SKM-1 (cell line): ENCODE measurements at regions not wholly inside any gene's neighbourhood (a gene's known extent, or its start where the extent isn't known, plus 50 kb on each side); places are given as distances from the start of the nearest gene placed in this dataset.

Source experiments
- DNase-seq: peaks from one replicate; lab custom pipeline; 2025; ENCODE audit not compliant: unreplicated experiment; lab: John Stamatoyannopoulos, UW

DNA sequence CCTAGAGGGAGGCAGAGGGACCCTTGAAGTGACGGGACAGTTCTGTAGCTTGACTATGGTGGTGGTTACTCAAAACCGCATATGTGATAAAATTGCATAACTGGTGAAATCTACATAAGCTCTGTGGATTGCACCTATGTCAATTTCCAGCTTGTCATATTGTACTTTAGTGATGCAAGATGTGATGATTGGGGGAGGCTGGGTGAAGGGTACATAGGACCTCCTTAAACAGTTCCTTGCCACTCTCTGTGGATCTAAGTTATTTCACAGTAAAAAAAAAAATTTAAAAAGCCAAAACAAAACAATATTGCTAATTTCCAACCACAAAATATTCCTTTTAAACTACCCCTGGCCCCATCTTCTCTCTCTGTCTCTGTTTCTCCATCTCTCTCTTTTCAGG is 472.6 kb upstream of the SULF2 start:
- no peak for DNase-seq

DNA sequence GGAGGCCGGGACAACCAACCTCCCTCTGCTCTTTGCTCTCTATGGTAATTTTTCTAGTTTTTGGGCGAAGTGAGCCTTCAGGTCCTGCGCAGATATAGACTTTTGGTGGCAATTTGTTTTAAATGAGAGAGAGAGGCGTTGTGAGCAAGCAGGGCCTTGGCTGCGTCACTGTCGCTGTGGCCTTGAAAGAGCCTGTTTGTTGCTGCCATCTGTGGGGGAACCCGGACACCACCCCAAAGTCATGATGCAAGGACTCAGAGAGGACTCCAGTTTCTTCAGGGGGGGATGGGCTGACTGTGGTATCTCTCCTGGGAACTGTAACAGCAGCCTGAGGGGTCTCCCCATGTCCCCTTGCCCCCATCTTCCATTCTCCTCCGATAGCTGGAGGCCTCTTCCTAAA is 462.7 kb upstream of the SULF2 start:
- DNase-seq = no peak

DNA sequence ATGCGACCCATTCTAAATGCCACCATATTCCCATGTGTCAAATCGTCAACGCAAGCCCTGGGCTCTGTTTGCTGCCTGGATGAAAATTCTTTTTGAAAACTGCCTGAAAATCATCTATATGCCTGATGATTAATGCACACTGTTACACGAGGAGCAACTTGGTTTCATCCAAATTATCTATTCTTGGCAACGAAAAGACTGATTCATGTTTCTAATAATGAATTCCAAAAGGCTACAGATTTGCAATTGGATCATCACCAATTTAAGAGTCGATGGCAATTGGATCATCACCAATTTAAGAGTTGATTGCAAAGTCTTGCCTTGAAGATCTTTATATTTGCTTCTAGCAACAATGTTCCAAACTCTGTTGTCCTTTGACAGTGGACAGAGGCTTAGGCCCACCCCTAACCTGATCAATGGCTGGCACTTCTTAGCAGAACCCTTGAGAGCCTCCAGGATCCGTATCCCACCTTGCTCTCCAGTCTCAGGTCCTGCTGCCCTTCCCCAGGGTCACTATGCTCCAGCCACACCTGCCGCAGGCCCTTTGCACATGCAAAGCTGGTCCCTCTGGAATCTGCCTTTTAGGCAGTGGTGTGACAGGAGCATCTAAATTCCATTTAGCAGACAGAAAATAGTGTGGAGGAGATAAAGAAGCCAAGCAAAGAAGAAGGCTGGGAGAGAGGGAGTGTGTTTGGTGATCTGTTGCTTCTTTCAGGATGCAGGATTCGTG is 460.9 kb upstream of the SULF2 start:
- no peak for DNase-seq

GRCh38 chr20:48242623-48243022 is 457.3 kb upstream of the SULF2 start:
- DNase-seq = no peak

DNA sequence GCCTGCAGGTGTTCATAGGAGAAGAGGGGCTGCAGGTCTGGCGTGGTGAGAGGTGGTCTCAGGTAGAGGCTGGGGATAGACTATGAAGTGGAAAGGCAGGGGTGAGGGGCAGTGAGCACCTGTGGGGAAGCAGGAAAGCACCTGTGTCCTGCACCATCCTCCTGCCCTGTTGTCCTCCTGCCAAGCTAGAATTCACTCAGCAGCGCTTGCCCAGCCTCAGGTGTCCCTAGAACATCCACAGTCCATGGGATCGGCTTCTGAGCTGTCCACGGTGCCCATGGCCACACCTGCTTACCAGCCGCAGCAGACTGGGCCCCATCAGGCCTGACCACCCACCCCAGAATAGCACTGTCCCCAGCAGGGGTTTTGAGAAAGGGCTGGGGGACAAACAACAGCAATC is 456.2 kb upstream of the SULF2 start:
- no peak for DNase-seq

DNA sequence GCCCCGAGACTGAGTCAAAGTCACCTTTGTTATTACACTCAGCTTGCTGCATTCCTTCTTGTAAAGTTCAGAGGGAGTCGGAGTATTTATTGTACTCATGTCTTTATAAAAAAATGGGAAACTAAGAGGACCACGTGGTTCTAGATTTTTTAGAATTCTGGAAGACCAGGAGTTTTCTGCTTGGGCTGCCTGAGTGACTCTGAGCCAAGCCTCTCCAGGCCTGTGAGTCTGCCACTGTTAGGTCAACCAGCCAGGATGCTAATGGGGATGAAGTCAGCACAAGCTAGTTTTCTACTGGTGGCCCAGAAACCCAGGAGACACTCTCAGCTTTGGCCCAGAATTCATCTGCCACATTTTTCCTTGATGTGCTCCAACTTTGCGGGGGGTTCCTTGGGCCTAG is 453.5 kb upstream of the SULF2 start:
- DNase-seq = no peak

DNA sequence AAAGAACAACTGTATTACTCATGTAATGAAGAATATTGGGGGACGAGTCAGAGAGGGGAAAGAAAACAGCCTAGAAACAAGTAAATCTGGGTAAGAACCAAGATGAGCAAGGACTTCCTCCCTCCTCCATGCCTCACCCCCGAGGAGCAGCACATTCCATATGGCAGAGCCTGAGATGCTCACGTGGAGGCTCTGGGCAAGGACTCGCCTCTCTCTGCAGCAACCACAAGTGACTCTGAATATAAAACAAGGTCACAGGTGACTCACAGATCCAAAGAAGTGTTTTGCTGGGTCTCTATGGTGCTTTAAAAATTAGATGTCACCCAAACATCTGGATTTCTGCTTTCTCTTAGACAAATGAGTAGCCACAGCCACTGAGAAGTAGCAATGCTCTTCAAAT is 453.0 kb upstream of the SULF2 start:
- DNase-seq = no peak

GRCh38 chr20:48236000-48236970 is 451.0 kb upstream of the SULF2 start:
- DNase-seq = no peak

DNA sequence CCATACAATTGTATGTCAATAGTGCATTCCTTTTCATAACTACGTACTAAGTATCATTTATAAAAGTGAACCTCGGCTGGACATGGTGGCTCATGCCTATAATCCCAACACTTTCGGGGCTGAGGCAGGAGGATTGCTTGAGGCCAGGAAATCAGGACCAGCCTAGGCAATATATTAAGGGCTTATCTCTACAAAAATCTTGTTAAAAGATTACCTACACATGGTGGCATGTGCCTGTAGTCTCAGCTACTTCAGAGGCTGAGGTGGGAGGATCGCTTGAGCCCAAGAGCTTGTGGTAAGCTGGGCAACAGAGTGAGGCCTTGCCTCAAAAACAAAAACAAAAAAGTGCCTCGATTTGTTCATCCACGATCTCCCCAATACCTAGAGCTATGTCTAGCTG is 449.7 kb upstream of the SULF2 start:
- DNase-seq = no peak

DNA sequence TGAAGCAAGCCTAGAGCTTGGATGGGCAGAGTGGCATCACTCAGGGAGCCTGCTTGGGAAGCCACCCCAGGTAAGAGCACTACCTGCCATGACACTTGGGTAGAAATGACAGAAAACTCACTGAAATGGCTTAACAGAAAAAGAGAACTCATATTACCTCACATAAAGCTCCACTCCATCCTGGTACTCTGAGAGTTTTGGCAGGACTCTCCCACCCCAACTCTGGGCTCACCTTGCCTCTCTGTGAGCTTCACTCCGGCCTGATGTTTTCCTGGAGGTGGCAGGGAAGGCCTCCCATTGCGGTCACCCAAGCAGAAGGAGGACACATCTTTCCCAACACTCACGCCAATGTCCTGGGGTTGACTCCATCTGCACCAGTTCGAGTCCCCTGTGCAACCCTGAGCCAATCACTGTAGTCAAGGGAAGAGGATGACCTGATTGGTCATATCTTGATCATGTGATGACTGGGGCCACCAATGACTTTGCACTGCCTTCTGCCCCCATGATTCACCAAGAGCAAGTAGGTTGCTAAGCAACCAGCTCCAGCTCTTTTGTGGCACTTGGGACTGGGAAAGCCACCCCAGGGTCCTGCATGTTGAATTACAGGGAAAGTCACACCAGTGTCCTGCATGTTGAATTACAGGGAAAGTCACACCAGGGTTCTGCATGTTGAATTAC is 446.1 kb upstream of the SULF2 start:
- DNase-seq = no peak

- DNase-seq = no peak
Measured at GRCh38 chr20:48230216-48230615, 444.9 kb upstream of the SULF2 start.

DNA sequence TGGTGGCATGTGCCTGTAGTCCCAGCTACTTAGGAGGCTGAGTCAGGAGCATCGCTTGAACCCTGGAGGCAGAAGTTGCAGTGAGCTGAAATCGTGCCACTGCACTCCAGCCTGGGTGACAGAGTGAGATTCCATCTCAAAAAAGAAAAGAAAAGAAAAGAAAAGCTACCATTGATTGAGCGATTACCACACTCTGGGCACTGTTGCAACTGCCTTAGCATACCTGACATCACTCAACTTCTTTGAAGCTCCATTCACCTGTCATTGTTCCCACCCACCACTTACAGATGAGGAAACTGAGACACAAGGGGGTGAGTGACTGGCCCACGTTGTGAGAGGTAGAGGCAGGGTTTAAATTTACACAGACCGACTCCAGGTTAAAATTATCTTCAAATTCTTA is 442.1 kb upstream of the SULF2 start:
- DNase-seq = no peak

DNA sequence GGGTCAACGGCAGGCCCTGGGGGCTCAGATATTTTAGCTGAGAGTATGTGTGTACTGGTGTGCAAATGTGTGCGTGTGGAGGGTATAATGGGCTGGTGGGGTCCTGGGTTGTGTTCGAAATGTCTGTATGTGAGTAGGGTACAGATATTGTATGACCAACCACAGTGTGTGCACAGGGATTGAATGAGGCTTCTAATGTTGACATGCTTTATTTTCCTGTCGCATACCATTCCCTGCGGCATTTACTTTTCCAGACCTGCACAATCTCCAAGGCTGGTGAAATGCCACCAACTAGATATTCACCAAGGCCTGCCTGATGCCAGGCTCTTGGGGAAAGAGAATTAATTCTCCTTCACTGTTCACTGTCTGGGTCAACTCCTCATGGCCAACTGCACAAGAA is 441.4 kb upstream of the SULF2 start:
- no peak for DNase-seq

GRCh38 chr20:48224533-48225050 is 439.3 kb upstream of the SULF2 start:
- DNase-seq = no peak

DNA sequence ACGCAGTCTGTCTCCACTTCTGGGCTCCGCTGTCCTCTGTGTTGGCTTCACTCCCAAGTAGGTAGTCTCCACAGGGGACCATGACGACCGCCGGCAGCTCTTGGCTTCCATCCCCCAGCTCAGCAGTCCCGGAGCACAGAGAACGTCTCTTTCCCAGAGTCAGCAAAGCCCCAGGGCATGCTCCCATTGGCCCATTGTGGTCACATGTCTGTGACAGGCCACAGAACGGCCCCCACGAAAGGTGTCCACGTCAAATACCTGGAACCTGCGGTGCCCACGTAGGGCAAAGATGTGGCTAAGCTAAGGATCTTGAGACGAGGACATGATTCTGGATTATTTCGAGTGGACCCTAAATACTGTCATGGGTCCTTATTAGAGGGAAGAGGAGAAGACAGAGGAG is 438.4 kb upstream of the SULF2 start:
- DNase-seq = no peak

- no peak for DNase-seq
Measured at GRCh38 chr20:48222595-48223180, 437.4 kb upstream of the SULF2 start.

DNA sequence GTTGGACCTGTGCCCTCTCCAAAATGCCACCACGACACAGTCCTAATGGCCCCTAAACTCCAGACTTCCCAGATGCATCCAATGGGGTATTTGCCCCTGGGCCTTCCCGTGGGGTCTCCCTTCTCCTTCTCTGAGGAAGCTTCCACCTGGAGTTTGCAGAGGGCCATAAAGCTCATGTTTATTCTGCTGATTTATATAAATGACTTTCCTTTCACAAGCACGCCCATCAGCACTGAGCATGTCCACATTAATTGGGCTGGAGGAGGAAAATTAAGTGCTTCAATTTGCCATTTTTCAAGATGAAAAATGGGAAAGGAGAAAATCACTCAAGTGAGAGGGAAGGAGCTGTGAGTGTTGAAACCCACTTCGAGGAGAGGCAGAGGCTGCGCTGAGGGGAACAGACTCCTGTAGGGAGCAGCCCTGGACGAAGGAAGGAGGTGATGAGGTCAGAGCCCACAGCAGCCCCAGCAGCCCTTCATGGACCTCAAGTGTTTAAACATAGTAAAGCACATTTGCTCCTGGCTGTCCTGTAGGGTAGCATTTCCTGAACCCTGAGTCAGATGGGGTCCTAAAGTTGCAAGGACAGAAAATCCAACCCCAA is 434.9 kb upstream of the SULF2 start:
- DNase-seq = no peak

GRCh38 chr20:48219306-48219705 is 434.0 kb upstream of the SULF2 start:
- no peak for DNase-seq

GRCh38 chr20:48217190-48217589 is 431.9 kb upstream of the SULF2 start:
- DNase-seq = no peak

- DNase-seq = no peak
Measured at GRCh38 chr20:48215536-48215935, 430.3 kb upstream of the SULF2 start.

GRCh38 chr20:48214601-48215000 is 429.3 kb upstream of the SULF2 start:
- DNase-seq = no peak
